Left lung (tissue), 4 donors: ENCODE measurements at regions not wholly inside any gene's neighbourhood (a gene's known extent, or its start where the extent isn't known, plus 50 kb on each side); places are given as distances from the start of the nearest gene placed in this dataset.

Experiments used
- ATAC-seq: fragments of 200-7000 bp; cut with Tn5 transposase; one replicate; pipeline ENCODE4 v1.9.1; 2020; ENCODE audit warnings: moderate library complexity
- DNase-seq, 4 donors: peaks; one replicate each; pipeline ENCODE4 v3.0.0-alpha.2; 2013 to 2020
- H3K27ac ChIP-seq, 2 donors: fragments of 200-600 bp; sonication (generic) in 1 of 2; one replicate each; pipeline versions ENCODE4 v1.5.0 to v1.8.0; 2020 to 2021
- H3K27me3 ChIP-seq, 2 donors: fragments of 200-600 bp; sonication (generic) in 1 of 2; one replicate each; pipeline versions ENCODE4 v1.5.0 to v1.8.0; 2020 to 2021
- H3K36me3 ChIP-seq, 2 donors: fragments of 200-600 bp; sonication (generic) in 1 of 2; one replicate each; pipeline versions ENCODE4 v1.5.0 to v1.8.0; 2020 to 2021
- H3K4me1 ChIP-seq, 2 donors: fragments of 200-600 bp; one replicate each; pipeline ENCODE4 v1.8.0; 2021
- H3K4me3 ChIP-seq, 2 donors: fragments of 200-600 bp; sonication (generic) in 1 of 2; one replicate each; pipeline versions ENCODE4 v1.5.0 to v1.8.0; 2020 to 2021; ENCODE audit warnings: mild to moderate bottlenecking in 1 of 2
- H3K9me3 ChIP-seq, 2 donors: fragments of 200-600 bp; sonication (generic) in 1 of 2; one replicate each; pipeline versions ENCODE4 v1.5.0 to v1.8.0; 2020 to 2021
- CTCF ChIP-seq, 2 donors: fragments of 200-600 bp; sonication (generic) in 1 of 2; IDR thresholded peaks; one replicate each; pipeline versions ENCODE4 v1.5.0 to v1.8.0; 2021; ENCODE audit warnings: antibody characterized with exemption in 2 of 2
- intact Hi-C, 2 donors: fragments of 100-400 bp; cut with DNase I; formaldehyde crosslinking; loops; one replicate each; pipeline versions ENCODE4 v1.11.2 to v1.14.2; 2022
- donor health status: DM: no; HTN: yes; CAD: no.
- donor health status: DM: no; HTN: no; CAD: no.

GRCh38 chr13:73988461-73988860 lies 145.7 kb downstream of the KLF12 start:
- Histone ChIP-seq H3K4me1 (no peaks in the 10 kb centered on the region), H3K9me3 (no peaks in the 10 kb centered on the region), H3K27ac (no peak overlapping the region), H3K36me3 (no peaks in the 10 kb centered on the region), H3K4me3 (no peak overlapping the region), H3K27me3 (no peaks in the 10 kb centered on the region)
- DNase-seq (peak in 1 of 4 donors; percentile 33), ATAC-seq (no peak)
- no peak for TF ChIP-seq CTCF (IDR thresholded peaks at IDR 0.05)
- intact Hi-C loops: no loop called here

GRCh38 chr13:73987618-73988017 lies 146.6 kb downstream of the KLF12 start:
- H3K4me3 ChIP-seq: no peak overlapping the region
- no peak for TF ChIP-seq CTCF (IDR thresholded peaks at IDR 0.05)
- no peaks in the 10 kb centered on the region for H3K36me3 ChIP-seq
- DNase-seq (no peak), ATAC-seq (no peak)
- H3K27ac ChIP-seq: no peak overlapping the region
- H3K27me3 ChIP-seq: no peaks in the 10 kb centered on the region
- intact Hi-C loops: no loop called here
- no peaks in the 10 kb centered on the region for H3K4me1 ChIP-seq
- no peaks in the 10 kb centered on the region for H3K9me3 ChIP-seq

- DNase-seq (no peak), ATAC-seq (no peak)
- no peaks in the 10 kb centered on the region for H3K4me1 ChIP-seq
- no peak overlapping the region for H3K27ac ChIP-seq
- no peaks in the 10 kb centered on the region for H3K27me3 ChIP-seq
- intact Hi-C loops: no loop called here
- H3K9me3 ChIP-seq: no peaks in the 10 kb centered on the region
- H3K36me3 ChIP-seq: no peaks in the 10 kb centered on the region
- H3K4me3 ChIP-seq: no peak overlapping the region
- no peak for TF ChIP-seq CTCF (IDR thresholded peaks at IDR 0.05)
Observed at GRCh38 chr13:73985783-73986182, 148.4 kb downstream of the KLF12 start.

GRCh38 chr13:73984949-73985691 lies 149.1 kb downstream of the KLF12 start:
- ATAC-seq (peak; percentile 90), DNase-seq (peak in 3 of 4 donors; percentile 12 to 55 (median 54))
- no peak overlapping the region for H3K27ac ChIP-seq
- no peaks in the 10 kb centered on the region for H3K9me3 ChIP-seq
- no peaks in the 10 kb centered on the region for H3K36me3 ChIP-seq
- no peaks in the 10 kb centered on the region for H3K27me3 ChIP-seq
- no peak for TF ChIP-seq CTCF (IDR thresholded peaks at IDR 0.05)
- H3K4me3 ChIP-seq: no peak overlapping the region
- no peaks in the 10 kb centered on the region for H3K4me1 ChIP-seq
- intact Hi-C loops: no loop called here

GRCh38 chr13:73984201-73984600 lies 150.0 kb downstream of the KLF12 start:
- no peak for TF ChIP-seq CTCF (IDR thresholded peaks at IDR 0.05)
- intact Hi-C loops: no loop called here
- H3K4me1 ChIP-seq: no peaks in the 10 kb centered on the region
- no peaks in the 10 kb centered on the region for H3K9me3 ChIP-seq
- H3K27ac ChIP-seq: no peak overlapping the region
- peak in 1 of 4 donors; percentile 36 for DNase-seq
- H3K4me3 ChIP-seq: no peak overlapping the region
- no peak for ATAC-seq
- H3K36me3 ChIP-seq: no peaks in the 10 kb centered on the region
- no peaks in the 10 kb centered on the region for H3K27me3 ChIP-seq
